HCT116 (cell line): ENCODE measurements at regions not wholly inside any gene's neighbourhood (a gene's known extent, or its start where the extent isn't known, plus 50 kb on each side); places are given as distances from the start of the nearest gene placed in this dataset.

Experiments
- ATAC-seq: fragments of 200-7000 bp; cut with Tn5 transposase; 2 replicates; pipeline ENCODE4 v1.9.1; 2020; ENCODE audit warnings: mild to moderate bottlenecking, moderate library complexity
- BruUV-seq: library from RNA; stranded (reverse); fragments of 400-500 nt; replicated peaks from 2 replicates; lab custom pipeline; 2021; lab: Mats Ljungman, UMichigan
- CTCF ChIA-PET: fragments of 300-600 bp; sonication (Branson Sonifier 250); formaldehyde crosslinking; loops from one replicate; lab custom pipeline; 2021; ENCODE audit warnings: antibody characterized with exemption; lab: Charles Lee
- POLR2A ChIA-PET: fragments of 300-600, 350-600 bp; sonication (Branson Sonifier 250); formaldehyde crosslinking; loops from one replicate; lab custom pipeline; 2021; ENCODE audit warnings: antibody characterized with exemption; lab: Charles Lee
- RAD21 ChIA-PET, 2 experiments: fragments of 300-600 bp; sonication (Branson Sonifier 250); formaldehyde crosslinking; loops; one replicate each; lab custom pipeline; 2023; ENCODE audit warnings: low total read pairs in 2 of 2; ENCODE audit not compliant: uncharacterized antibody in 2 of 2, unreplicated experiment in 2 of 2, low non-redundant PET in 1 of 2; lab: Charles Lee
- DNase-seq: peaks from one replicate; pipeline ENCODE4 v3.0.0-alpha.2; 2010; ENCODE audit warnings: low read depth, low spot score
- H2AFZ ChIP-seq: fragments of 200-600 bp; shearing (Covaris generic), sonication (generic); 2 replicates; pipeline ENCODE4 v1.6.1; 2017; ENCODE audit warnings: low read depth, mixed run types, mixed read lengths, antibody characterized with exemption, low read length; ENCODE audit not compliant: poor library complexity, severe bottlenecking
- H3K27ac ChIP-seq: 2 replicates; pipeline ENCODE4 v1.5.1; 2012; ENCODE audit warnings: low read depth, low read length
- H3K27me3 ChIP-seq: fragments of 200-600 bp; sonication (generic); 2 replicates; pipeline ENCODE4 v1.6.1; 2016; ENCODE audit warnings: mixed run types, low read length, mixed read lengths; ENCODE audit not compliant: insufficient read depth
- H3K36me3 ChIP-seq, 2 experiments: fragments of 200-500 bp in 1 of 2; fragments of 200-600 bp in 1 of 2; sonication (Bioruptor generic) in 1 of 2; sonication (generic) in 1 of 2; 2 replicates each; pipeline versions ENCODE4 v1.5.1 to v1.6.1; 2014 to 2016; ENCODE audit warnings: low read length in 2 of 2, inconsistent platforms in 1 of 2, mixed read lengths in 1 of 2, mixed run types in 1 of 2; ENCODE audit not compliant: insufficient read depth in 2 of 2, control insufficient read depth in 1 of 2
- H3K4me1 ChIP-seq, 2 experiments: fragments of 200-600 bp in 1 of 2; sonication (generic) in 1 of 2; 2 replicates each; pipeline versions ENCODE4 v1.5.1 to v1.6.1; 2012 to 2017; ENCODE audit warnings: low read length in 2 of 2, inconsistent platforms in 1 of 2, mild to moderate bottlenecking in 1 of 2, mixed read lengths in 1 of 2, mixed run types in 1 of 2, moderate library complexity in 1 of 2; ENCODE audit not compliant: insufficient read depth in 2 of 2, control insufficient read depth in 1 of 2
- H3K4me2 ChIP-seq: fragments of 200-600 bp; sonication (generic); 2 replicates; pipeline ENCODE4 v1.6.1; 2017; ENCODE audit warnings: mixed run types, low read length, mixed read lengths
- H3K4me3 ChIP-seq, 2 experiments: fragments of 200-600 bp in 1 of 2; sonication (generic) in 1 of 2; replicated peaks in 1 of 2; 2 replicates each; pipeline ENCODE4 v1.5.1; 2011 to 2016; ENCODE audit warnings: low read length in 2 of 2, control low read depth in 1 of 2, low read depth in 1 of 2, mild to moderate bottlenecking in 1 of 2, mixed read lengths in 1 of 2, mixed run types in 1 of 2
- H3K79me2 ChIP-seq: fragments of 200-600 bp; sonication (generic); 2 replicates; pipeline ENCODE4 v1.6.1; 2017; ENCODE audit warnings: mild to moderate bottlenecking, mixed run types, low read length, moderate library complexity, mixed read lengths; ENCODE audit not compliant: insufficient read depth
- H3K9ac ChIP-seq: fragments of 200-600 bp; sonication (generic); 2 replicates; pipeline ENCODE4 v1.6.1; 2016; ENCODE audit warnings: low read length, mixed read lengths
- H3K9me2 ChIP-seq: fragments of 200-600 bp; sonication (generic), shearing (Covaris generic); 2 replicates; pipeline ENCODE4 v1.6.1; 2017; ENCODE audit warnings: mixed run types, mild to moderate bottlenecking, moderate library complexity; ENCODE audit not compliant: insufficient read depth
- H3K9me3 ChIP-seq, 2 experiments: fragments of 200-500 bp in 1 of 2; fragments of 200-600 bp in 1 of 2; sonication (Bioruptor generic) in 1 of 2; sonication (generic) in 1 of 2; 2 replicates each; pipeline ENCODE4 v1.6.1; 2014 to 2017; ENCODE audit warnings: low read length in 2 of 2, mixed read lengths in 2 of 2, inconsistent platforms in 1 of 2, low read depth in 1 of 2, mild to moderate bottlenecking in 1 of 2, mixed run types in 1 of 2, moderate library complexity in 1 of 2; ENCODE audit not compliant: control insufficient read depth in 1 of 2, insufficient read depth in 1 of 2
- H4K20me1 ChIP-seq: fragments of 200-600 bp; sonication (generic), shearing (Covaris generic); 2 replicates; pipeline ENCODE4 v1.6.1; 2017; ENCODE audit warnings: mixed run types, mild to moderate bottlenecking, moderate library complexity; ENCODE audit not compliant: insufficient read depth
- CBX3 ChIP-seq: IDR thresholded peaks from 2 replicates; pipeline ENCODE4 v1.6.1; 2012; ENCODE audit warnings: low read depth
- CTCF ChIP-seq, 3 experiments: fragments of 200-600 bp in 1 of 3; sonication (generic) in 1 of 3; IDR thresholded peaks in 2 of 3; conservative IDR thresholded peaks in 1 of 3; 2 replicates each; pipeline ENCODE4 v1.5.1; 2012 to 2017; ENCODE audit warnings: low read depth in 2 of 3, low read length in 2 of 3, antibody characterized with exemption in 1 of 3, borderline replicate concordance in 1 of 3, control low read depth in 1 of 3, mild to moderate bottlenecking in 1 of 3, mixed read lengths in 1 of 3, mixed run types in 1 of 3, moderate library complexity in 1 of 3; ENCODE audit not compliant: insufficient read depth in 1 of 3
- EGR1 ChIP-seq: IDR thresholded peaks from 2 replicates; pipeline ENCODE4 v1.6.1; 2012; ENCODE audit warnings: low read depth
- EZH2 ChIP-seq: fragments of 200-600 bp; sonication (generic); IDR thresholded peaks from 2 replicates; pipeline ENCODE4 v1.6.1; 2017; ENCODE audit warnings: antibody characterized with exemption, mixed run types
- EZH2phosphoT487 ChIP-seq: fragments of 200-600 bp; IDR thresholded peaks from 2 replicates; pipeline ENCODE4 v1.6.1; 2018; ENCODE audit warnings: antibody characterized with exemption, borderline replicate concordance
- POLR2A ChIP-seq: IDR thresholded peaks from 2 replicates; pipeline ENCODE4 v1.7.0; 2011; ENCODE audit warnings: borderline replicate concordance; ENCODE audit not compliant: insufficient read depth, insufficient read length; ENCODE audit errors: extremely low read depth
- POLR2AphosphoS5 ChIP-seq: IDR thresholded peaks from 2 replicates; pipeline ENCODE4 v1.6.1; 2011; ENCODE audit warnings: mild to moderate bottlenecking, low read depth, low read length, moderate library complexity
- RAD21 ChIP-seq: IDR thresholded peaks from 2 replicates; pipeline ENCODE4 v1.6.1; 2012; ENCODE audit warnings: low read depth, mild to moderate bottlenecking
- SP1 ChIP-seq: IDR thresholded peaks from 2 replicates; pipeline ENCODE4 v1.6.1; 2012; ENCODE audit warnings: low read depth
- SRF ChIP-seq: IDR thresholded peaks from 2 replicates; pipeline ENCODE4 v1.6.1; 2012; ENCODE audit warnings: low read depth
- TCF7L2 ChIP-seq: IDR thresholded peaks from 2 replicates; pipeline ENCODE4 v1.7.0; 2011; ENCODE audit warnings: borderline replicate concordance, inconsistent platforms; ENCODE audit not compliant: insufficient read depth, insufficient read length; ENCODE audit errors: extremely low read depth
- ZBTB33 ChIP-seq: IDR thresholded peaks from 2 replicates; pipeline ENCODE4 v1.6.1; 2011; ENCODE audit warnings: mild to moderate bottlenecking, low read length, moderate library complexity; ENCODE audit not compliant: insufficient replicate concordance; ENCODE audit errors: extremely low read depth
- ZFX ChIP-seq: fragments of 450-650 bp; IDR thresholded peaks from 2 replicates; pipeline ENCODE4 v1.6.1; 2017
- intact Hi-C: fragments of 100-400 bp; cut with micrococcal nuclease; formaldehyde crosslinking; loops from 2 replicates; pipeline ENCODE4 v1.10.0; 2022

GRCh38 chr6:169839029-169839481 lies 87.6 kb downstream of the ERMARD start:
- H3K4me1 ChIP-seq = no peaks in the 10 kb centered on the region
- POLR2A ChIA-PET = no interaction called here
- H4K20me1 ChIP-seq = no peaks in the 10 kb centered on the region
- no TSS peak for BruUV-seq
- no peaks in the 10 kb centered on the region for H3K79me2 ChIP-seq
- ATAC-seq (no peak), DNase-seq (no peak)
- peaks cover 15% of the 10 kb centered on the region; the same call in 1 of the 2 replicates for H3K27me3 ChIP-seq
- RAD21 ChIA-PET = no interaction called here
- H3K36me3 ChIP-seq = no peaks in the 10 kb centered on the region
- no peak overlapping the region for H3K4me3 ChIP-seq
- H3K9ac ChIP-seq = no peak overlapping the region
- no peaks in the 10 kb centered on the region for H3K9me2 ChIP-seq
- no peak overlapping the region for H3K4me2 ChIP-seq
- H3K27ac ChIP-seq = no peak overlapping the region
- intact Hi-C loops = loop anchor here (10.0 kb wide), 1 partner anchor 426 kb away; no protein-coding TSS in a partner anchor
- TF ChIP-seq EZH2phosphoT487 (no peak), EGR1 (no peak), CBX3 (no peak), SRF (no peak), TCF7L2 (no peak), SP1 (no peak), RAD21 (no peak), ZBTB33 (no peak), CTCF (IDR thresholded peaks at IDR 0.05 in 2 of 3, conservative IDR thresholded peaks at IDR 0.05 in 1 of 3; ENCODE audit: borderline replicate concordance in 1 of 3, insufficient read depth in 1 of 3, low read depth in 2 of 3, low read length in 2 of 3) (no peak), ZFX (no peak), POLR2AphosphoS5 (no peak), EZH2 (no peak), POLR2A (no peak)
- TF ChIP-seq, all 23 proteins: peak for 0
- no peaks in the 10 kb centered on the region for H3K9me3 ChIP-seq
- CTCF ChIA-PET = no interaction called here
- H2AFZ ChIP-seq = no peak overlapping the region
